HG02870 (cell line): ENCODE measurements at regions not wholly inside any gene's neighbourhood (a gene's known extent, or its start where the extent isn't known, plus 50 kb on each side); places are given as distances from the start of the nearest gene placed in this dataset.

Source experiments
- ATAC-seq: cut with Tn5 transposase; IDR thresholded peaks from one replicate; pipeline ENCODE4 v1.9.1; 2021; ENCODE audit warnings: mild to moderate bottlenecking, moderate library complexity; ENCODE audit not compliant: unreplicated experiment

- no peak for ATAC-seq
These were observed 193.4 kb upstream of the GSE1 start for GRCh38 chr16:85419503-85420408.

GRCh38 chr16:85420501-85421337, 192.4 kb upstream of the GSE1 start:
- ATAC-seq, result no peak

GRCh38 chr16:85421338-85422195, 191.6 kb upstream of the GSE1 start:
- no peak for ATAC-seq

- no peak for ATAC-seq
These were observed 190.9 kb upstream of the GSE1 start for GRCh38 chr16:85422196-85422631.

GRCh38 chr16:85422632-85423550, 190.2 kb upstream of the GSE1 start:
- no peak for ATAC-seq

GRCh38 chr16:85423631-85424030, 189.5 kb upstream of the GSE1 start:
- ATAC-seq, result no peak

- ATAC-seq, result no peak
These were observed 188.7 kb upstream of the GSE1 start for GRCh38 chr16:85424260-85425073.

GRCh38 chr16:85425074-85425662, 188.0 kb upstream of the GSE1 start:
- ATAC-seq, result no peak

- no peak for ATAC-seq
These were observed 186.3 kb upstream of the GSE1 start for GRCh38 chr16:85426806-85427205.

- ATAC-seq, result no peak
These were observed 184.8 kb upstream of the GSE1 start for GRCh38 chr16:85428168-85428898.

- no peak for ATAC-seq
These were observed 184.0 kb upstream of the GSE1 start for GRCh38 chr16:85428899-85429775.

- ATAC-seq, result no peak
These were observed 183.2 kb upstream of the GSE1 start for GRCh38 chr16:85429776-85430522.

GRCh38 chr16:85430523-85431421, 182.3 kb upstream of the GSE1 start:
- ATAC-seq, result no peak

GRCh38 chr16:85431431-85432124, 181.5 kb upstream of the GSE1 start:
- ATAC-seq, result no peak

GRCh38 chr16:85432606-85433005, 180.5 kb upstream of the GSE1 start:
- no peak for ATAC-seq
